HCT116 (cell line): ENCODE measurements at regions not wholly inside any gene's neighbourhood (a gene's known extent, or its start where the extent isn't known, plus 50 kb on each side); places are given as distances from the start of the nearest gene placed in this dataset.

ENCODE experiments used
- ATAC-seq: fragments of 200-7000 bp; cut with Tn5 transposase; 2 replicates; pipeline ENCODE4 v1.9.1; 2020; ENCODE audit warnings: mild to moderate bottlenecking, moderate library complexity
- BruUV-seq: library from RNA; stranded (reverse); fragments of 400-500 nt; replicated peaks from 2 replicates; lab custom pipeline; 2021; lab: Mats Ljungman, UMichigan
- CTCF ChIA-PET: fragments of 300-600 bp; sonication (Branson Sonifier 250); formaldehyde crosslinking; loops from one replicate; lab custom pipeline; 2021; ENCODE audit warnings: antibody characterized with exemption; lab: Charles Lee
- POLR2A ChIA-PET: fragments of 300-600, 350-600 bp; sonication (Branson Sonifier 250); formaldehyde crosslinking; loops from one replicate; lab custom pipeline; 2021; ENCODE audit warnings: antibody characterized with exemption; lab: Charles Lee
- RAD21 ChIA-PET, 2 experiments: fragments of 300-600 bp; sonication (Branson Sonifier 250); formaldehyde crosslinking; loops; one replicate each; lab custom pipeline; 2023; ENCODE audit warnings: low total read pairs in 2 of 2; ENCODE audit not compliant: uncharacterized antibody in 2 of 2, unreplicated experiment in 2 of 2, low non-redundant PET in 1 of 2; lab: Charles Lee
- DNase-seq: peaks from one replicate; pipeline ENCODE4 v3.0.0-alpha.2; 2010; ENCODE audit warnings: low read depth, low spot score
- H2AFZ ChIP-seq: fragments of 200-600 bp; shearing (Covaris generic), sonication (generic); 2 replicates; pipeline ENCODE4 v1.6.1; 2017; ENCODE audit warnings: low read depth, mixed run types, mixed read lengths, antibody characterized with exemption, low read length; ENCODE audit not compliant: poor library complexity, severe bottlenecking
- H3K27ac ChIP-seq: 2 replicates; pipeline ENCODE4 v1.5.1; 2012; ENCODE audit warnings: low read depth, low read length
- H3K27me3 ChIP-seq: fragments of 200-600 bp; sonication (generic); 2 replicates; pipeline ENCODE4 v1.6.1; 2016; ENCODE audit warnings: mixed run types, low read length, mixed read lengths; ENCODE audit not compliant: insufficient read depth
- H3K36me3 ChIP-seq, 2 experiments: fragments of 200-500 bp in 1 of 2; fragments of 200-600 bp in 1 of 2; sonication (Bioruptor generic) in 1 of 2; sonication (generic) in 1 of 2; 2 replicates each; pipeline versions ENCODE4 v1.5.1 to v1.6.1; 2014 to 2016; ENCODE audit warnings: low read length in 2 of 2, inconsistent platforms in 1 of 2, mixed read lengths in 1 of 2, mixed run types in 1 of 2; ENCODE audit not compliant: insufficient read depth in 2 of 2, control insufficient read depth in 1 of 2
- H3K4me1 ChIP-seq, 2 experiments: fragments of 200-600 bp in 1 of 2; sonication (generic) in 1 of 2; 2 replicates each; pipeline versions ENCODE4 v1.5.1 to v1.6.1; 2012 to 2017; ENCODE audit warnings: low read length in 2 of 2, inconsistent platforms in 1 of 2, mild to moderate bottlenecking in 1 of 2, mixed read lengths in 1 of 2, mixed run types in 1 of 2, moderate library complexity in 1 of 2; ENCODE audit not compliant: insufficient read depth in 2 of 2, control insufficient read depth in 1 of 2
- H3K4me2 ChIP-seq: fragments of 200-600 bp; sonication (generic); 2 replicates; pipeline ENCODE4 v1.6.1; 2017; ENCODE audit warnings: mixed run types, low read length, mixed read lengths
- H3K4me3 ChIP-seq, 2 experiments: fragments of 200-600 bp in 1 of 2; sonication (generic) in 1 of 2; replicated peaks in 1 of 2; 2 replicates each; pipeline ENCODE4 v1.5.1; 2011 to 2016; ENCODE audit warnings: low read length in 2 of 2, control low read depth in 1 of 2, low read depth in 1 of 2, mild to moderate bottlenecking in 1 of 2, mixed read lengths in 1 of 2, mixed run types in 1 of 2
- H3K79me2 ChIP-seq: fragments of 200-600 bp; sonication (generic); 2 replicates; pipeline ENCODE4 v1.6.1; 2017; ENCODE audit warnings: mild to moderate bottlenecking, mixed run types, low read length, moderate library complexity, mixed read lengths; ENCODE audit not compliant: insufficient read depth
- H3K9ac ChIP-seq: fragments of 200-600 bp; sonication (generic); 2 replicates; pipeline ENCODE4 v1.6.1; 2016; ENCODE audit warnings: low read length, mixed read lengths
- H3K9me2 ChIP-seq: fragments of 200-600 bp; sonication (generic), shearing (Covaris generic); 2 replicates; pipeline ENCODE4 v1.6.1; 2017; ENCODE audit warnings: mixed run types, mild to moderate bottlenecking, moderate library complexity; ENCODE audit not compliant: insufficient read depth
- H3K9me3 ChIP-seq, 2 experiments: fragments of 200-500 bp in 1 of 2; fragments of 200-600 bp in 1 of 2; sonication (Bioruptor generic) in 1 of 2; sonication (generic) in 1 of 2; 2 replicates each; pipeline ENCODE4 v1.6.1; 2014 to 2017; ENCODE audit warnings: low read length in 2 of 2, mixed read lengths in 2 of 2, inconsistent platforms in 1 of 2, low read depth in 1 of 2, mild to moderate bottlenecking in 1 of 2, mixed run types in 1 of 2, moderate library complexity in 1 of 2; ENCODE audit not compliant: control insufficient read depth in 1 of 2, insufficient read depth in 1 of 2
- H4K20me1 ChIP-seq: fragments of 200-600 bp; sonication (generic), shearing (Covaris generic); 2 replicates; pipeline ENCODE4 v1.6.1; 2017; ENCODE audit warnings: mixed run types, mild to moderate bottlenecking, moderate library complexity; ENCODE audit not compliant: insufficient read depth
- ELF1 ChIP-seq: IDR thresholded peaks from 2 replicates; pipeline ENCODE4 v1.6.1; 2012; ENCODE audit warnings: low read depth, borderline replicate concordance
- EZH2 ChIP-seq: fragments of 200-600 bp; sonication (generic); IDR thresholded peaks from 2 replicates; pipeline ENCODE4 v1.6.1; 2017; ENCODE audit warnings: antibody characterized with exemption, mixed run types
- FOSL1 ChIP-seq: IDR thresholded peaks from 2 replicates; pipeline ENCODE4 v1.6.1; 2012; ENCODE audit warnings: low read depth
- RAD21 ChIP-seq: IDR thresholded peaks from 2 replicates; pipeline ENCODE4 v1.6.1; 2012; ENCODE audit warnings: low read depth, mild to moderate bottlenecking
- SRF ChIP-seq: IDR thresholded peaks from 2 replicates; pipeline ENCODE4 v1.6.1; 2012; ENCODE audit warnings: low read depth
- TCF7L2 ChIP-seq: IDR thresholded peaks from 2 replicates; pipeline ENCODE4 v1.7.0; 2011; ENCODE audit warnings: borderline replicate concordance, inconsistent platforms; ENCODE audit not compliant: insufficient read depth, insufficient read length; ENCODE audit errors: extremely low read depth
- YY1 ChIP-seq: IDR thresholded peaks from 2 replicates; pipeline ENCODE4 v1.6.1; 2011; ENCODE audit warnings: low read length, low read depth, moderate library complexity, mild to moderate bottlenecking; ENCODE audit not compliant: insufficient replicate concordance; ENCODE audit errors: extremely low read depth
- ZBTB33 ChIP-seq: IDR thresholded peaks from 2 replicates; pipeline ENCODE4 v1.6.1; 2011; ENCODE audit warnings: mild to moderate bottlenecking, low read length, moderate library complexity; ENCODE audit not compliant: insufficient replicate concordance; ENCODE audit errors: extremely low read depth
- ZFX ChIP-seq: fragments of 450-650 bp; IDR thresholded peaks from 2 replicates; pipeline ENCODE4 v1.6.1; 2017
- ZNF274 ChIP-seq: fragments of 200-500 bp; sonication (Bioruptor generic); IDR thresholded peaks from 2 replicates; pipeline ENCODE4 v1.6.1; 2014; ENCODE audit warnings: mild to moderate bottlenecking, low read depth, low read length, inconsistent platforms
- intact Hi-C: fragments of 100-400 bp; cut with micrococcal nuclease; formaldehyde crosslinking; loops from 2 replicates; pipeline ENCODE4 v1.10.0; 2022
- TF ChIP-seq, protein P1 (sequence below): IDR thresholded peaks from 2 replicates; pipeline ENCODE4 v1.6.1; 2012
- TF ChIP-seq, protein P2 (sequence below): IDR thresholded peaks from 2 replicates; pipeline ENCODE4 v1.6.1; 2012
- TF ChIP-seq, protein P3 (sequence below): IDR thresholded peaks from 2 replicates; pipeline ENCODE4 v1.6.1; 2012; ENCODE audit warnings: low read depth
- TF ChIP-seq, protein P4 (sequence below), 3 experiments: fragments of 200-600 bp in 1 of 3; sonication (generic) in 1 of 3; IDR thresholded peaks in 2 of 3; conservative IDR thresholded peaks in 1 of 3; 2 replicates each; pipeline ENCODE4 v1.5.1; 2012 to 2017; ENCODE audit warnings: low read depth in 2 of 3, low read length in 2 of 3, antibody characterized with exemption in 1 of 3, borderline replicate concordance in 1 of 3, control low read depth in 1 of 3, mild to moderate bottlenecking in 1 of 3, mixed read lengths in 1 of 3, mixed run types in 1 of 3, moderate library complexity in 1 of 3; ENCODE audit not compliant: insufficient read depth in 1 of 3

DNA sequence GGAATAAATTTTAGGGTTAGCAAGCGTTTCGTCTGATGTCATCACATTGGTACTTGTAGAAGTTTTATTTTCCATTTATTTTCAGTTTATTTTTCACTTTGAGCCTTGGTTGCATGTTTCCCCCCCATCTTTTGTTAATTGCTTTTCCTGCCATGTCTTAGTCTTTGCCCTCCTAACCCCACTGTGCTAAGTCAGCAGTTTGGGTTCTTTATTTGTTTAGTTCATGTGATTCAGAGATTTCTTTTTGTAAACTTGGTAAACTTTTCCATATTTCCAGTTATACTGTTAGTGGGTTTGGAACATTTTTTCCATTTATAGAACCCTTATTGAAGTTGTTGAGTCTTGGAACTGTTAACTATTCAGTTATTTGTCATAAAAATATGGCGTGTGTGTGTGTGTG is 252.9 kb upstream of the ANKH start:
- intact Hi-C loops: no loop called here
- RAD21 ChIA-PET: no interaction called here
- Histone ChIP-seq H3K4me2 (no peak overlapping the region), H3K27ac (no peak overlapping the region), H3K36me3 (no peaks in the 10 kb centered on the region), H3K79me2 (no peaks in the 10 kb centered on the region), H4K20me1 (no peaks in the 10 kb centered on the region), H3K9ac (no peak overlapping the region), H3K9me3 (no peaks in the 10 kb centered on the region), H2AFZ (no peak overlapping the region), H3K27me3 (no peaks in the 10 kb centered on the region), H3K4me3 (no peak overlapping the region), H3K4me1 (no peaks in the 10 kb centered on the region), H3K9me2 (no peaks in the 10 kb centered on the region)
- DNase-seq: no peak
- ATAC-seq: no peak
- no TSS peak for BruUV-seq
- POLR2A ChIA-PET: no interaction called here
- CTCF ChIA-PET: no interaction called here
- TF ChIP-seq EZH2: no peak
- no peak for TF ChIP-seq FOSL1
- TF ChIP-seq, protein P1, sequence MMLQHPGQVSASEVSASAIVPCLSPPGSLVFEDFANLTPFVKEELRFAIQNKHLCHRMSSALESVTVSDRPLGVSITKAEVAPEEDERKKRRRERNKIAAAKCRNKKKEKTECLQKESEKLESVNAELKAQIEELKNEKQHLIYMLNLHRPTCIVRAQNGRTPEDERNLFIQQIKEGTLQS: no peak
- TF ChIP-seq, protein P2, sequence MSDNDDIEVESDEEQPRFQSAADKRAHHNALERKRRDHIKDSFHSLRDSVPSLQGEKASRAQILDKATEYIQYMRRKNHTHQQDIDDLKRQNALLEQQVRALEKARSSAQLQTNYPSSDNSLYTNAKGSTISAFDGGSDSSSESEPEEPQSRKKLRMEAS: no peak
- TF ChIP-seq, protein P3, sequence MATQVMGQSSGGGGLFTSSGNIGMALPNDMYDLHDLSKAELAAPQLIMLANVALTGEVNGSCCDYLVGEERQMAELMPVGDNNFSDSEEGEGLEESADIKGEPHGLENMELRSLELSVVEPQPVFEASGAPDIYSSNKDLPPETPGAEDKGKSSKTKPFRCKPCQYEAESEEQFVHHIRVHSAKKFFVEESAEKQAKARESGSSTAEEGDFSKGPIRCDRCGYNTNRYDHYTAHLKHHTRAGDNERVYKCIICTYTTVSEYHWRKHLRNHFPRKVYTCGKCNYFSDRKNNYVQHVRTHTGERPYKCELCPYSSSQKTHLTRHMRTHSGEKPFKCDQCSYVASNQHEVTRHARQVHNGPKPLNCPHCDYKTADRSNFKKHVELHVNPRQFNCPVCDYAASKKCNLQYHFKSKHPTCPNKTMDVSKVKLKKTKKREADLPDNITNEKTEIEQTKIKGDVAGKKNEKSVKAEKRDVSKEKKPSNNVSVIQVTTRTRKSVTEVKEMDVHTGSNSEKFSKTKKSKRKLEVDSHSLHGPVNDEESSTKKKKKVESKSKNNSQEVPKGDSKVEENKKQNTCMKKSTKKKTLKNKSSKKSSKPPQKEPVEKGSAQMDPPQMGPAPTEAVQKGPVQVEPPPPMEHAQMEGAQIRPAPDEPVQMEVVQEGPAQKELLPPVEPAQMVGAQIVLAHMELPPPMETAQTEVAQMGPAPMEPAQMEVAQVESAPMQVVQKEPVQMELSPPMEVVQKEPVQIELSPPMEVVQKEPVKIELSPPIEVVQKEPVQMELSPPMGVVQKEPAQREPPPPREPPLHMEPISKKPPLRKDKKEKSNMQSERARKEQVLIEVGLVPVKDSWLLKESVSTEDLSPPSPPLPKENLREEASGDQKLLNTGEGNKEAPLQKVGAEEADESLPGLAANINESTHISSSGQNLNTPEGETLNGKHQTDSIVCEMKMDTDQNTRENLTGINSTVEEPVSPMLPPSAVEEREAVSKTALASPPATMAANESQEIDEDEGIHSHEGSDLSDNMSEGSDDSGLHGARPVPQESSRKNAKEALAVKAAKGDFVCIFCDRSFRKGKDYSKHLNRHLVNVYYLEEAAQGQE: no peak
- TF ChIP-seq ZBTB33: no peak
- no peak for TF ChIP-seq RAD21
- no peak for TF ChIP-seq SRF
- TF ChIP-seq ELF1: no peak
- TF ChIP-seq TCF7L2: no peak
- TF ChIP-seq YY1: no peak
- TF ChIP-seq, protein P4, sequence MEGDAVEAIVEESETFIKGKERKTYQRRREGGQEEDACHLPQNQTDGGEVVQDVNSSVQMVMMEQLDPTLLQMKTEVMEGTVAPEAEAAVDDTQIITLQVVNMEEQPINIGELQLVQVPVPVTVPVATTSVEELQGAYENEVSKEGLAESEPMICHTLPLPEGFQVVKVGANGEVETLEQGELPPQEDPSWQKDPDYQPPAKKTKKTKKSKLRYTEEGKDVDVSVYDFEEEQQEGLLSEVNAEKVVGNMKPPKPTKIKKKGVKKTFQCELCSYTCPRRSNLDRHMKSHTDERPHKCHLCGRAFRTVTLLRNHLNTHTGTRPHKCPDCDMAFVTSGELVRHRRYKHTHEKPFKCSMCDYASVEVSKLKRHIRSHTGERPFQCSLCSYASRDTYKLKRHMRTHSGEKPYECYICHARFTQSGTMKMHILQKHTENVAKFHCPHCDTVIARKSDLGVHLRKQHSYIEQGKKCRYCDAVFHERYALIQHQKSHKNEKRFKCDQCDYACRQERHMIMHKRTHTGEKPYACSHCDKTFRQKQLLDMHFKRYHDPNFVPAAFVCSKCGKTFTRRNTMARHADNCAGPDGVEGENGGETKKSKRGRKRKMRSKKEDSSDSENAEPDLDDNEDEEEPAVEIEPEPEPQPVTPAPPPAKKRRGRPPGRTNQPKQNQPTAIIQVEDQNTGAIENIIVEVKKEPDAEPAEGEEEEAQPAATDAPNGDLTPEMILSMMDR (IDR thresholded peaks at IDR 0.05 in 2 of 3, conservative IDR thresholded peaks at IDR 0.05 in 1 of 3; ENCODE audit: borderline replicate concordance in 1 of 3, insufficient read depth in 1 of 3, low read depth in 2 of 3, low read length in 2 of 3): no peak
- TF ChIP-seq ZFX: no peak
- TF ChIP-seq ZNF274: no peak
